MM.1S (cell line): ENCODE measurements at regions not wholly inside any gene's neighbourhood (a gene's known extent, or its start where the extent isn't known, plus 50 kb on each side); places are given as distances from the start of the nearest gene placed in this dataset.

Source experiments
- DNase-seq: peaks from one replicate; pipeline ENCODE4 v3.0.0-alpha.2; 2015
- H2AFZ ChIP-seq: fragments of 300-600 bp; sonication (generic); 2 replicates; pipeline ENCODE4 v1.6.0; 2016; ENCODE audit warnings: antibody characterized with exemption, low read length
- H3F3A ChIP-seq: fragments of 300-600 bp; sonication (generic); 2 replicates; pipeline ENCODE4 v1.6.1; 2016; ENCODE audit warnings: mild to moderate bottlenecking, antibody characterized with exemption, low read length, moderate library complexity, mixed read lengths; ENCODE audit not compliant: insufficient read depth
- H3K27ac ChIP-seq: fragments of 300-600 bp; sonication (generic); 2 replicates; pipeline ENCODE4 v1.5.1; 2016; ENCODE audit warnings: mild to moderate bottlenecking, low read length
- H3K27me3 ChIP-seq: fragments of 300-600 bp; sonication (generic); replicated peaks from 2 replicates; pipeline ENCODE4 v1.6.0; 2016; ENCODE audit warnings: low read length; ENCODE audit not compliant: insufficient read depth
- H3K36me3 ChIP-seq: fragments of 300-600 bp; sonication (generic); replicated peaks from 2 replicates; pipeline ENCODE4 v1.6.1; 2016; ENCODE audit warnings: mild to moderate bottlenecking, low read length, mixed read lengths; ENCODE audit not compliant: insufficient read depth
- H3K4me1 ChIP-seq: fragments of 300-600 bp; sonication (generic); 2 replicates; pipeline ENCODE4 v1.6.1; 2016; ENCODE audit warnings: low read length, mixed read lengths
- H3K4me2 ChIP-seq: fragments of 300-600 bp; sonication (generic); 2 replicates; pipeline ENCODE4 v1.6.0; 2016; ENCODE audit warnings: low read depth, low read length
- H3K4me3 ChIP-seq: fragments of 300-600 bp; sonication (generic); 2 replicates; pipeline ENCODE4 v1.5.1; 2016; ENCODE audit warnings: low read length, mixed read lengths
- H3K79me2 ChIP-seq: fragments of 300-600 bp; sonication (generic); 2 replicates; pipeline ENCODE4 v1.6.1; 2016; ENCODE audit warnings: mixed run types, low read length, mixed read lengths
- H3K9ac ChIP-seq: fragments of 300-600 bp; sonication (generic); 2 replicates; pipeline ENCODE4 v1.6.1; 2016; ENCODE audit warnings: low read length, mixed read lengths
- H3K9me2 ChIP-seq: fragments of 300-600 bp; sonication (generic); replicated peaks from 2 replicates; pipeline ENCODE4 v1.6.1; 2016; ENCODE audit warnings: mild to moderate bottlenecking, low read length, mixed read lengths; ENCODE audit not compliant: insufficient read depth
- H3K9me3 ChIP-seq: fragments of 300-600 bp; sonication (generic); replicated peaks from 2 replicates; pipeline ENCODE4 v1.6.1; 2016; ENCODE audit warnings: mild to moderate bottlenecking, low read length, mixed read lengths; ENCODE audit not compliant: insufficient read depth
- H4K20me1 ChIP-seq: fragments of 300-600 bp; sonication (generic); 2 replicates; pipeline ENCODE4 v1.6.1; 2016; ENCODE audit warnings: mild to moderate bottlenecking, low read length, moderate library complexity, mixed read lengths; ENCODE audit not compliant: insufficient read depth
- CTCF ChIP-seq: fragments of 300-600 bp; sonication (generic); IDR thresholded peaks from 2 replicates; pipeline ENCODE4 v1.5.1; 2016; ENCODE audit warnings: antibody characterized with exemption, low read length, mixed read lengths
- EZH2 ChIP-seq: fragments of 300-600 bp; sonication (generic); optimal IDR thresholded peaks from 2 replicates; pipeline ENCODE3; 2017; ENCODE audit warnings: low read depth, mild to moderate bottlenecking, antibody characterized with exemption, low read length, mixed read lengths
- EZH2phosphoT487 ChIP-seq: fragments of 300-600 bp; sonication (generic); IDR thresholded peaks from 2 replicates; pipeline ENCODE4 v1.6.1; 2018; ENCODE audit warnings: antibody characterized with exemption, low read length

GRCh38 chr14:82720946-82721345, 1187.3 kb upstream of the SEL1L start:
- DNase-seq = no peak
- Histone ChIP-seq H3K9me3 (no peaks in the 10 kb centered on the region), H3K27ac (peak overlapping the region; percentile 88), H4K20me1 (no peaks in the 10 kb centered on the region), H3K4me3 (peak overlapping the region; percentile 39; the same call in 1 of the 2 replicates), H3K4me1 (peaks cover 7% of the 10 kb centered on the region; the same call in 1 of the 2 replicates), H3K4me2 (peak overlapping the region; percentile 73; the same call in 1 of the 2 replicates), H3K79me2 (no peaks in the 10 kb centered on the region), H2AFZ (peak overlapping the region; percentile 80), H3K9ac (peak overlapping the region; percentile 59; the same call in 1 of the 2 replicates), H3F3A (no peaks in the 10 kb centered on the region), H3K36me3 (no peaks in the 10 kb centered on the region), H3K27me3 (no peaks in the 10 kb centered on the region), H3K9me2 (no peaks in the 10 kb centered on the region)
- TF ChIP-seq EZH2phosphoT487 (no peak), CTCF (no peak), EZH2 (no peak)

- no peaks in the 10 kb centered on the region for H3F3A ChIP-seq
- no peak overlapping the region for H2AFZ ChIP-seq
- no peaks in the 10 kb centered on the region for H3K27me3 ChIP-seq
- DNase-seq = no peak
- H3K9ac ChIP-seq = no peak overlapping the region
- no peak overlapping the region for H3K27ac ChIP-seq
- H3K9me3 ChIP-seq = no peaks in the 10 kb centered on the region
- no peaks in the 10 kb centered on the region for H3K9me2 ChIP-seq
- peaks cover 7% of the 10 kb centered on the region; the same call in 1 of the 2 replicates for H3K4me1 ChIP-seq
- no peaks in the 10 kb centered on the region for H4K20me1 ChIP-seq
- H3K79me2 ChIP-seq = no peaks in the 10 kb centered on the region
- TF ChIP-seq CTCF (no peak), EZH2 (no peak), EZH2phosphoT487 (no peak)
- no peak overlapping the region for H3K4me2 ChIP-seq
- no peak overlapping the region for H3K4me3 ChIP-seq
- no peaks in the 10 kb centered on the region for H3K36me3 ChIP-seq
Observed at GRCh38 chr14:82724316-82724715, 1190.7 kb upstream of the SEL1L start.

- peaks cover 7% of the 10 kb centered on the region; the same call in 1 of the 2 replicates for H3K4me1 ChIP-seq
- no peak overlapping the region for H3K9ac ChIP-seq
- H3K4me2 ChIP-seq = no peak overlapping the region
- no peak overlapping the region for H3K4me3 ChIP-seq
- H3K27ac ChIP-seq = no peak overlapping the region
- TF ChIP-seq EZH2 = no peak
- TF ChIP-seq CTCF = no peak
- TF ChIP-seq EZH2phosphoT487 = no peak
- H3K79me2 ChIP-seq = no peaks in the 10 kb centered on the region
- H3K36me3 ChIP-seq = no peaks in the 10 kb centered on the region
- no peaks in the 10 kb centered on the region for H3K9me3 ChIP-seq
- no peak for DNase-seq
- no peaks in the 10 kb centered on the region for H4K20me1 ChIP-seq
- H3K27me3 ChIP-seq = no peaks in the 10 kb centered on the region
- no peak overlapping the region for H2AFZ ChIP-seq
- no peaks in the 10 kb centered on the region for H3K9me2 ChIP-seq
- no peaks in the 10 kb centered on the region for H3F3A ChIP-seq
Observed at GRCh38 chr14:82725213-82725612, 1191.6 kb upstream of the SEL1L start.
